ENCODE measurements at regions not wholly inside any gene's neighbourhood (a gene's known extent, or its start where the extent isn't known, plus 50 kb on each side); places are given as distances from the start of the nearest gene placed in this dataset.

DNA sequence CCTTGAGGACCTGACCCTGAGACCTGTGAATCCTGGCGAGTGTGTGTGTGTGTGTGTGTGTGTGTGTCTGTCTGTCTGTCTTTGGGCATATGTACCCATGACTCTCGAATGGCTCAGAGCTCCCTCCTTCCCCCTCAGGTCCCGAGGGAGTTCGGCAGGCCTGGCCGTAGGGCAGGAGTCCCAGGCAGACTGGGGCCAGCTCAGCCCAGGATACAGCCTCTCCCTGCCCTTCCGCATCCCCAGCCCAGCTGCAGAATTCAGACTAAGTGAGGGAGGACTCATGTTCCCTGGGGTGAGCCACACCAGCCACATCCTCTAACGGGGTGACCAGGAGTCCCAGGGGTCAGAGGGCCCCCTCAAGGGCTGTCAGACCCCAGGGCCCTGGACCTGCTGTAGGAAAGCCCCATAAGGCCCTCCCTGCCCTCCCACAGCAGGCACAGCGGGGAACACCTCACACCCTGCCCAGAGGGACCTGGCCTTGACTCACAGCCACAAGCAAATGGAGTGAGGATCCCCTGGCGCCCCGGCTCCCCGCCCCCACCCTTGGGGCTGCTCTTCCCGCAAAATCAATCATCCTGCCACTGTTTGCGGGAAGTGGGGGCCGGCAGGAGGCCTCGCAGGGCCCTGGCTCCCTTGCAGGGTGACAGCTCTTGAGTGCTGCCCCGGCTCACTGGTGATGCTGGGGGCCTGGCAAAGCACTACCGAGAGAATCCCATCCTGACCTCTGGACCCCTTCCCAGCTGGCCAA lies 101.7 kb upstream of the CASZ1 start:
- no peak for DNase-seq

DNA sequence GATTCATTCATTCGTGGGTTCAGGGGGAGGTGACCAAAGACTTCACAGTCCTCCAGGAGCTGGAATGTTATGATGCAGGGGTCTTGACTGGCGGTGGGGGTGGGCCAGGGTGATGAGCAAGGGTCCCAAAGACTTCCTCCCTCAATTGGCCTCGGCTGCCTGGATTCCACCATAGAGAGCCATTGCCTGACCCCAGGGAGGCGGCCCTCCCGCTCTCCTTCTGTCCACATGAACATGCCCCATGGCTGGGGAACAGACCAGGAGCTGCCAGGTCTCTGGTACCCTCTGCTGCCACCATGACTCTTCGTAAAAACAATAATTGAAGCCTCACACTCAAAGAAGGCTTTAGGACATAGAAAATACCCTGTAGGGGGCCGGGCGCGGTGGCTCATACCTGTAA lies 102.5 kb upstream of the CASZ1 start:
- no peak for DNase-seq

DNA sequence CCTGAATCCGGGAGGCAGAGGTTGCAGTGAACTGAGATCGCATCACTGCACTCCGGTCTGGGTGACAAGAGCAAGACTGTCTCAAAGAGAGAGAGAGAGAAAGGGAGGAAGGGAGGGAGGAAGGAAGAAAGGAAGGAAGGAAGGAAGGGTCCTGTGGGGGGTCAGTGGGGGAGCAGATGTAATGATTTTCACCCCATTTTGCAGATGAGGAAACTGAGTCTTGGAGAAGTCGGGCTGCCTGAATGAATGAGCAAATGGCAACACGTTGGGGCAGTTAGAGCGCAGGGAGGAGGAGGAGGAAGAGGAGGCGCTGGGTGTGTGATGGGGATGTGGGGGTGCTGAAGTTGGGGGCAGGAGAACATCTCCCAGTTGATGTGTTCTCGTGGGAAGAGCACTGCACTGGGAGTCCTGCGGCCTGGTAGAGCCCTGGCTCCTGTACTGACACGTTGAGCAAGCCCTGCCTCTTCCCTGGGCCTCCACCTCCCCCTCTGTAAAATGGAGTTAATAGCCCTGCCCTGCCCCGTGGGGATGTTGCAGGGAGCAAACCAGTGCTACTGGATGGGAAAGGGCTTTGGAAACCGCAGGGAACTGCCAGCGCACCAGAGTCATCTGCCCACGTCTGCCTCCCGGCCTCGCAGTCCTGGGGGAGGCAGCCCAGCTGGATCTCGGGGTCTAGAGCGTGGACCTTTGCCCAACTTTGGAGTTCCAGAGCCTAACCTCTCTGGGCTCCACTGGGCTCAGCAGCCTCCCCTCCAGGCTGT lies 103.2 kb upstream of the CASZ1 start:
- DNase-seq, result no peak

DNA sequence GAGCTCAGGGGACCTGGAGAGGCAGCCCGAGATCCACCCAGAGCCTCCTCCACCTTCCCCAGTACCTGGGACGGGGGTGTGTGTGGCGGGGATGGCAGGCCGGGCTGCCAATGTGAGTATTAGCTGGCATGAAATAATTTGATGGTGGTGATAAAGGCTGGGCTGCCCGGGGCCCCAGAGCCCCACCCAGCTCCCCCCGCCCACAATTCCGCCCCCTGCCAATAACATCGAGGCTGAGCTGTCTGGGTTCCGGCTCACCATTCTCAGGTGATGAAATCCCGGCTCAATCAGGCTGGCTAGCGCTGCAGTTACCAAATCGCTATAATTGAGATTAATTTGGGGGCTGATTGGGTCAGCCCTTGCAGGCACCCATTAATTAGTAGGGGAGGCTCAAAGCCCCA lies 103.8 kb upstream of the CASZ1 start:
- DNase-seq, result no peak

DNA sequence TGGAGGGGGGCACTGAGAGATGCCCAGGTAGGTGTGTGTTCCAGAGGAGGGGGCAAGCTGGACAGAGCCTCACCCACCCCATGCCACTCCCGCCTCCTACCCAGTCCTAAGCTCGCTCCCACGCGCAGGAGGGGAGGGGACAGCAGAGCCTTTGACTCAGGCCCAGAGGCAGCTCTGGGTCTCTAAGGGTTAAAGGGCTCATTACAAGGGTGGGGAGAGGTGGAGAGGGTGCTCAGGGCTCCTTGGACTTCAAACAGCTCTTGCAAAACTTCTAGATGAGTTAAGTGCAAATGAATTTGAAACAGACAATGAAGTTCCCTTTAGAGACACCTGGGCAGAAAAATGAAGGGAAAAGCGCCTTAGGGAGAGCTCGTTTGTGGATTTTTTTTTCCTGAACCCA lies 104.2 kb upstream of the CASZ1 start:
- no peak for DNase-seq

DNA sequence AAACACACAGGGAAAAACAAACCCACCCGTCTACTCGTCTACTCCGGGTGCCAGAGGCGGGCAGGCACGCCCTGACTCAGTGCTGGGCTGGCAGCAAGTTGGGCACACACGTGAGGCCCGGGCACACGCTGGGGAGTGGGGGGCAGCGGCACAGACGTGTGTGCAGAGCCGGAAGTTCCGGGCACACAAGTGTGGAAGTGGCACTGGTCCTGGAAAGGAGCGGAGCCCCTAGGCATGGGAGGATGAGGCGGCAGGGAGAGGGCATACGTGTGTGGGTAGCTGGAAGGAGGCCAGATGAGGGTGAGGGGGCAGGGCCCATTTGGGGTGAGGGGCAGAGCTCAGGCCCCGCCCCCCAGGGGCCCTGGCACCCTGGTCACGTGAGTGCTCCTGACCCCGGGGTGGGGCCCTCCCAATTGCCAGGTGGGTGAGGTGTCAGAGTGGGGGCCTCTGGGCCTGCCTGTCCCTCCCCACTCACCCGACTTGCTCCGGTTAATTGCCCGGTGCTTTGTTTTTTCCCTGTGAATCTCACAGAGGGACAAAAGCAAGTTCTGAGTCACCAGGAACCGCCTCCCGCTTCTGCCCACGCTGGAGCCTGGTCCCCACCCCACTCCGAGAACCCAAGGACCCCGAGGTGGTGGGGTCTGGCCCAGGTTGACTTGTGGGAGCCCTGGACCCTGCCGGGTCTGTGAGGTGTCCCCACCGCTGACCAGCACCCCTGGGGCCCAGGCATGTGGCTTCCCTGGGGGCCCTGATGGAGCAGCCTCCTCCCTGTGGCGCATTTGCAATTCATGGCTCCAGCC lies 104.8 kb upstream of the CASZ1 start:
- no peak for DNase-seq

DNA sequence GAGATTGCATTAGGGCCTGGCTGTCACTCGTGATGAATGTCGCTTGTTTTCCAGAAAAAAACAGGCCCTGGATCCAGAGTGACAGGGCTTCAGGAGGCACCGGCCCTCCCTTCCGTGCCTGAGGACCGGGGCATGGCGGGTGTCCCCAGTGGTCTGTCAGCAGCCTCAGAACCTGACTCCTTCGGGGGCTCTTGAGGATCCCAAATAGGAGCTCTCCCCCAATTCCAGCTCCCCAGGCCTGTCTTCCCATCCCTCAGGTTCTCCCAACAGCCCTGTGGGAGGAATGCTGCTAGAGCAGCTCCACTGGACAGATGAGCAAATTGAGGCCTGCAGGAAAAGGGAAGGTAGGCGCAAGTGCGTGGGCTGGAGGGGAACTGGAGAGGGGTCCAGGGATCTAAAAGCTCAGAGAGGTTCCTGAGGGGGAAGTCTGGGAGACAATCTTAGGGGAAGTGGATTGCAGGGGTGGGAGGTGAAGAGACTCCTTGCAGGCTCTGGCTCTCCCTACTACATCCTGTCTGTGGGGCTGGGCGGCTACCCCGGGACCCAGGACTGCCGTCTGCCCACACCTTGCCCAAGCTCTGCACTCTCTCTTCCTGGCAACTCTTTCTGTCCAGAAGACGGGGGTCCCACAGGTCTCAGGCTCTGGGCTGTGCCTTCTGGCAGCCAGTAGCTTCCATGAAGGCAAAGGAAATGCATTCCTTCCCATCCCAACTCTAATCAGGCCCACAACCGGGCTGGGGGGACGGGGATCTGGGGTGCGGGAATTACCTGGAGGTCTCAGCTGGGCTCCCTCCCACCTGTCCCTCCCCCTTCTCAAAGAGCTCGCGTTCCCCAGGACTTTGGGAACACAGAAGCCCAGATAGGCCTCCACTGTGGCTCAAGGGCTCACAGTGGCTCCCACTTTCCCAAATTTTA lies 105.7 kb upstream of the CASZ1 start:
- DNase-seq, result no peak

DNA sequence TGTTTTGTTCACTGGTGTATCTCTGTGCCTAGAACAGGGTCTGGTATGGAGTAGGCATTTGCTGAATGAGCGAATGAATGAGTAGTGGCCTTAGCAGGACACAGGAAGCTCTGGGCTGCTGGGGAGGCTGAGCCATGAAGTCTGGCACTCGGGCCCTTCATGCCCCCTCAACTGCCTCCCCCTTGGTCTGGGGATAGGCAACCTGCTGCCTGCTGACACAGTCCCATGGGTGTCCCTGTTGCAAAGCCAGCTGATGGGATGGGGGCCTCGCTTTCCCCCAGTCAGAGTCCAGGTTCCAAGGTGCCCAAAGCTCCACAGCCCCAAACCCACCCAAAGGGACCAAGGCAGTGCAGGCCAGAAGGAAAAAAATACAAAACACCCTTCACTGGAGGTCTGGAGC lies 107.0 kb upstream of the CASZ1 start:
- DNase-seq, result no peak

DNA sequence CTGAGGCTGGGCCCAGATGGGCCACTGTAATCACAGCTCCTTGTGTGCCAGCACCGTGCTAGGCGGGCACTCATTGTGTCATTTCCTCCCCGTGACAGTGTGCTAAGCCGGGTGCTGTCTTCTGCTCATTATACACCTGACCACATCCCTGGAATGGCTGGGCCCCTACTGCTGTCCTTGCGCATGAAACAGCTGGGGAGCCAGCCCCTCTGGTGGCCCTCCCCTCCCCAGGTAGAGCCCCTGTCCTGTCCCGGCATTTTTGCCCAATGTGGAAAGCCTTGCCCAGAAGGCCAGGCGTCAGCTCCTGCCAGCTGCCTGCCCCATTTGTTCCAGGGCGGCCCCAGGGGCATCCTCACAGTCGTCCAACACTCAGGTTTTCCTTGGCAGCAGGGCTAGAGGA lies 107.4 kb upstream of the CASZ1 start:
- no peak for DNase-seq

DNA sequence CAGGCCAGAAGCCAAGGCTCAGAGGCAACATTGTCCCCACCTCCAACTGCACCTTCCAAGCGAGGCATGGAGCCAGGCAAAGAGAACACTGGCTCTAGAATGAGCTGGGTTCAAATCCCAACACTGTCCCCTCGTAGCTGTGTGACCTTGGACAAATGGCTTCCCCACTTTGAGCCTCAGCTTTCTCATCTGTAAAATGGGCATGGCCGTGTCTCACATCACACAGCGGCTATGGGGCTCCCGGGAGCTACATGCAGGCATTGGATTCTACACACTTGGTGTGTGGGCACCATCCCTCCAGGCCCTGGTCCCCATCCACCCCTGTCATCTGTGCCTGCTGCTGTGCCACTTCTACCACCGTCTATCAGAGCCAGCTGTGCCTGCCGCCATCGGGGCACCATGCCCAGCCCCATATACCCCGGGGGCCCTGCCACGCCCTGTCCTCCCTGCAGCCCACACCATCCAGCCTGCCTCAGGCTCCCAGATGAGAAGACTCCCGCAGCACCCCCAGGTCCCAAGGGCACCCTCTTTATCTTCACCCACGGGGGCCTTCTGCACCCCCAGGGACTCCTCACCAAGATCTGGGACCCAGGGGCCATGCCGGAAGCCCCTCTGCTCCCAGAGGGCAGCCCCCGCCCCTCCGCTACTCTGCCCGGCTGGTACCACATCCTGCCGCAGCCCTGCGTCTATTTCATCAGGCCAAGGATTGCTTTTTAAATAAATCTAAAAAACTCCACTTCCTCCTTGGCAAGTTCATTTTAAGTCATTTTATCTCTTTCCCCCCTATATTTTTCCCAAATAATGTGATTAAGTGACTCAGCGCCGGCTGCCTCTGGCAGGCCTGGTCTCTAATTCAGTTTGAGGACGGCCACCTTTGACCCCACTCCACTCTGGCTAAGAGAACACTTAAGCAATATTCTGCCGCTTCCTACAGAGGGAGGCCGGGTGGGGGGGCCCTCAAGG lies 107.8 kb upstream of the TARDBP start:
- no peak for DNase-seq

DNA sequence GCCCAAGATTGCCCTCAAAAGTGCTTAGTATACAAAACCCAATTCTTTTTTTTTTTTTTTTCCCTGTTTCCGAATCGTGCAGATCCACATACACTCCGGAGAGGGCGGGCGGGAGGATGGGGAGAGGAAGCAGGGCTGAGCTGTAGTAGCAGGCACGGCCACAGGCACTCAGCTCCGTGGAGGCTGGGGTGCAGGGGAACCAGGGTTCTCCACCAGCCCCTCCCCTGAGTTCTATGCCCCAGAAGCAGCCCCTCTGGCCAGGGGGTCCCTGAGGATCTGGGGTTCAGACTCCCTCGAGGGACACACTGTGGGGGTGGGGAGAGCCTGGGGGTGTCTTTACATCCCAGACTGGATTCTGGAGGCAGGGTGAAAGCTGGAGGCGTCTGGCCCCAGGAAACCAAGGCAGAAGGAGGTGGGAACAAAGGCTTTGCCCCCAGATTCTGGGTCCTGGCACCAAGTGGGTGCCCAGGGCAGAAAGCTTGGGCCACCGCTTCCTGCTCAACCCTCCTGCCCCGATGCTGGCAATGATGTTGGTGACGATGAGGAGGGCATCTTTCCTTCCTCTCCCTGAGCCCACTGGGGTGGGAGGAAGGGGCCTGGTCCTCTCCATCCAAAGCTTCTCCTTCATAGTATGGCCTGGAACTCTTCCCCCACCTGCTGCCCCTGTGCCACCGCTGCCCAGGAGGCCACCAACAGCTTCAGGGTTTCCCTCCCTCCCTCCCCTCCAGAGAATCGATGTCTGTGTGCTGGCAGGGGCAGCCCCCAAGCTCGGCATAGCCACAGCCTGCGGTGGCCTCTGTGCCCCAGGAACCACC lies 106.4 kb upstream of the TARDBP start:
- DNase-seq, result no peak

DNA sequence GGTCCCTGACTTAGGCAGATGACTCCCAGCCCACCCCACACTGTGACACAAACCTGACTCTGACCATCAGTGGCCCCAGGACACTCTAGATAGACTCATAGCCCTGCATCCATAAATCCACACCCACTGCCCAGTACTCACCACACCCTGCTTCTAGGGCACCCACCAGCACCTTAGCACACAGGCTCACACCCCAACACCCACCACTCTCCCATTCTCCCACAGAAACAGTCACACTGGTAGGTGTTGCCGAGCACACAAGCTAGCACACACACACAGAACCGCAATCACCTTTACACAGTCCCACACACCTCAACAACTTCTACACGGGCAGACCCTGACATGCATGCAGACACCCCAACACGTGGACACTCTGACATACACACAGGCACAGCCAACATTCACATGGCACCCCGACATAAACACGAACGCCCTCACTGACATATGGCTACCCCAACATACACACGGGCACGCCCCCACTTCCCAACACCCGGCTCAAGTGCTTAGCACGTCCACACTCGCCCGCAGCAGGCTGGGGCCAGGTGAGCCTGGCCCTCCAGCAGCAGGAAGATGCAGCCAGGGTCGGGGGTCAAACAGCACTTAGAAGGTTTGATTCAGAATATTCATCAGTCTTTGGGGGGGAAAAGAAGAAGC lies 105.5 kb upstream of the TARDBP start:
- no peak for DNase-seq

DNA sequence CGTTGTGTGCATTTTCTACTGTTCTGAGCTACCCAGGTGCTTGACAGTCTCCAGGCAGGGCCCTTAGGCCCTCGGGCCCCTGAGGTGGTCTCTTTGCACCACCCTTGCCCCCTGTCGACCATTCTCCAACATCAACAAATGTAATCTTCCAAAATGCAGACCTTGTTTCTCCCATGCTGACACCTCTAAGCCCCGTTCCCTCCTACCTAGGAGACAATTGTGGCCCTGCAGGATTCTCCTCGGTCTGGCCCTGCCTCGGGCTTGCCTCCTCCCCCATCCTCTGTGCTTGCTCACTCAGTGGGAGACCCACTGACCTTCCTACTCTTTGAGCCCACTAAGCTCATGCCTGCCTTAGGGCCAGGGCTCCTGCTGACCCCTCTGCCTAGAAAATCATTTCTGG lies 104.2 kb upstream of the TARDBP start:
- no peak for DNase-seq

DNA sequence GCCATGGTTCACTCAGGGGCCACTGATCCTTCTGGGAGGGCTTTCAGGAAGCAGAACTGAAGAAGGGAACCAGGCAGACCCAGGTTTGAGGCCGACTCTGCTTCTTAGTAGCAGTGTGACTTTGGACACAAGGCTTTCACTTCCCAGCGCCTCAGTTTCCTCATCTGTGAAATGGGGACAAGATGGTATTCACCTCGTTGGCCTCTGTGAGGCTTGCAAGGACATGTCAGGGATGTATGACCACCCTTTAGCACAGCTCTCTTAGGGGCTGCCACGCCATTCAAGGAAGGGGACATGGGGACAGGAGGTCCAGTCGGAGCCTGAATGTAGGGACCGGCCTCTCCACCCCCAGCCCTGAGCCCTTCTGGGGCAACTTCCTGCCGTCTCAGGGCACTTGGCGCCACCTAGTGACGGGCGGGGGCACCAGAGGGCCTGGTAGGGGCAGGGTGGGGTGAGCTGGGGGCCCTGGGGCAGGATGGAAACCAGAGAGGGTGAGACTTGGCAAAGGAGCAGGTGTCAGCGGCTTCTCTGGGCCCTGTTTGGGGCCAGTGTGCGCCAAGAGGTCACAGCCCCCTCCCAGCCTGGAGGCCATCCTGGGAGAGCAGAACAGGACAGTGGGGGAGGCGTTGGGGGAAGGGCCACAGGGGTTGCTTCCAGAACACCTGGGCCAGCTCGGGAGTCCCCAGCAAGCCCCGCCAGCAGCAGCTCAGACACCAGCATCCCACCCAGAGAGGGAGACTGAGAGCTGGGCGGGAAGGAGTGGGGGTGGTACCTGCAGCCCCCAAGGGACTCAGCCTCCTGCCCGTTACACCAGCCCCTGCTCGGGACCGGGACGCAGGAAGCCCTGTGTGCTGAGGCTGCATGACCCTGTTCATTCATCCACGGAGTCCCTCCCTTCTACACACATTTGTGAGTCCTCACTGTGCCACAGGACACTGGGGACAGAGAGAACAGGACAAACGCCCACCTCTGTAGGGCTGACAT lies 102.5 kb upstream of the TARDBP start:
- DNase-seq, result peak; percentile 43

DNA sequence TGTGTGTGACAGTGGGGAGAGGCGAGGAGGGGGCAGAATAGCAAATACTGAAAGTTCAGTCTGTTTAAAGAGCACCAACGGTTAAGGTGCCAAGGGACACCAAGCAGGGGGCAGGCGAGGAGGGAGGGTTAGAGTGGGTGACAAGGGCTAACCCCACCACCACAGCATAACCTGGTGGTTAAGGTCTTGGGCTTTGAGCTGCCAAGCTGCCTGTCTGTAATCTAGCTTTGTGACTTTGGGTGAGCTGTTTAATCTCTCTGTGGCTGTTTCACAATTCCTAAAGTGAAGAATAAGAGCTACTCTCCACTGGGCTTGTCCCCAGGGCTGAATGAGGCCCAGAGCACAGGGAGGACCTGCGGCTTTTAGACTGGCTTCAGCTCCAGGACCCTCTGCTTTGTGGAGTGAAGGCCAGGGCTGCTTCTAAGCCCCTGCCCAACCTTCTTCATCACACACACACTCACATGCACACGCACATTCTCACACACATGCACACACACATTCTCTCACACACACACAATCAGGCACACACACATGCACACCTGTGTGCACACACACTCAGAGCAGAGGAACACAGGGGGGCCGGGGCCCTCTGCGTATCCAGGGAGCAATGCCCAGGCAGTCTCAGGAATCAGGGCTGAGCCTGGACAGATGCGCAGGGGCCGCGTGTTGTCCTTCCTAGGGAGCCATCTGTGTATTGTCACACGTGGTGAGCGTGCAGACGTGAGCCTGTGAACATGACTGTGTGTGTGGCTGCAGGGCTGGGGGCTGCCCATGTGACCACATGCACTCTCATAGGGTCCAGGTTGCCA lies 101.6 kb upstream of the TARDBP start:
- no peak for DNase-seq

DNA sequence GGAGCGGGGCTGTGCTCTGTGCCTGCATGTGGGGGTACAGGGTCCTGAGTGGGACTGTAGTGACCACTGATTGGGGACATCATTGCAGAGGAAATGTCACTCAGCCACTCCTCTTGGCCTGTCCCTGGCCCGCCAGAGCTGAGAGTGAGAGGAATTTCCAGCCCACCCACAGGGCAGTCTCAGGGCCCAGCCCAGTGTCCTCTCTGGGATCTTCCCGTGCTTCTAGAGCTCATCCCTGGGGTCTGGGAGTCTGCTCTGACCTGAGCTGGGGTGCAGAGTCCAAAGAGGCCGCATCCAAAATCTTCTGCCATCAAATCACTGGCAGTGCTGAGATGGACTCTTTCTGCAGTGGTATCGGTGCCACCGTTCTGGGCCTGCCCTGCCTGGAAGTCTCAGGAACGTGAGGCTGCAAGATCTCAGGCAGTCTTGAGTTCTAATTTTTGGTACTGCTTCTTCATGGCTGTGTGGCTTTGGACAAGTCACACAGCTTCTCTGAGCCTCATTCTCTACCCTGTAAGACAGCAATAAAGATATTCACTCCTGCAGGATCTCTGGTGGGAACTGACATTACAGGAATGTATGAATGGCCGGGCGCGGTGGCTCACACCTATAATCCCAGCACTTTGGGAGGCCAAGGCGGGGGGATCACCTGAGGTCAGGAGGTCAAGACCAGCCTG lies 100.8 kb upstream of the TARDBP start:
- no peak for DNase-seq

DNA sequence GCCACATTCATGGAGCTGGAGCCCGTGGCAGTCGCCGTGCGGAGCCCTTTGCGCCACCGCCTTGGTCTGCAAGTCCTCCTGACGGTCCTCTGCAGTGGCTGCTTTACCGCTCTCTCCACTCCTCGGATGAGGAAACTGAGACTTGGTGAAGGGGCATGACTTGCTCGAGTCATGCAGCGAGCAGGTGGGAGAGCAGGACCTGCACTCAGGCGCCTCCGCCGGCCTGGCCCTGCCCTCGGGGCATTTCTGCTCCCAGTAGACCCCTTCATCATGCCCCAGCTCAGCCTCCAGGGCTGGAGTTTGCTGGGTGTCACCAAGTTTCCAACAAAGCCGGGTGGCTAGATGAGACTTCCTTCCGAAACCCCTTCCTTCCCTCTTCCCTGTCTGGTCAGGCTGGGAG lies 100.0 kb upstream of the TARDBP start:
- no peak for DNase-seq

Data from NCI-H1092 treated with DMSO at 0.1 percent for 48 hours (cell line).